Bone marrow (tissue), 2 donors: ENCODE measurements at regions not wholly inside any gene's neighbourhood (a gene's known extent, or its start where the extent isn't known, plus 50 kb on each side); places are given as distances from the start of the nearest gene placed in this dataset.
"Not testable (repeated sequence)": the region's sequence is repeated elsewhere in the genome, so short reads cannot be mapped to it uniquely, and the experiment has no call there.

ENCODE experiments used
- DNase-seq, 2 donors: peaks; one replicate each; lab custom pipeline; 2025; lab: John Stamatoyannopoulos, UW

DNA sequence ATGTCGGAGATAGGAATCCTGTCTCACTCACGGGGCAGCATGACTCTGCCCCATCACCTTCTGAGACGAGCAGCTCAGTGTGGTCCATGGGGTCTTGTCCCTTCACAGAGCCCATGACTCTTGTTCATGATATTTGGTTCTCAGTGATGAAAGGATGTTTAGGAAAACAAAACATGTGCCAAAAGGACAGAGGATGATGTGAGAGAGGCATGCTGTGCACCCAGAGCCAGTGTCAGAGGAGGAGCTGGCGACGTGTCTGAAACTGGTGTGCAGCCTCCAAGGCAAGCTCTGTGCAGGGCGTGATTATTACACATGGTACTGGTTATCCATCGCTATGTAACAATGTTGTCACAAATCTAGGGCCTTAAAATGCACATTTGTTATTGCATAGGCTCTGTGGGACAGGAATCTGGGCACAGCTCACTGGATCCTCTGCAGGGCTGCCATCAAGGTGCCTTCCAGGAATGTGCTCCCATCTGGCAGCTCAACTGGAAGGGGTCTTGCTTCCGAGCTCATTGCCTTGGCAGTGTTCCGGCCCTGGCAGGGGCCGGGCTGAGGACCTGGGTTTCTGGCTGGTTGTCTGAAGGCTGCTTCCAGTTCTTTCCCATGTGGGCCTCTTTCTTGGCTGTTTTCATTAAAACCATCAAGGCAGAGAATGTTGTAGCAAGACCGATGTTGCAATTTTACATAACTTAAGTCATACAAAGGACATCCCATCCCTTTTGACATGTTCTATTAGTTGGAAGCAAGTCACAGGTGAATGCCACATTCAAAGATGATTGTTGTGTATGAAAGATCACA is 175.4 kb downstream of the ERMARD start:
- DNase-seq = no peak

DNA sequence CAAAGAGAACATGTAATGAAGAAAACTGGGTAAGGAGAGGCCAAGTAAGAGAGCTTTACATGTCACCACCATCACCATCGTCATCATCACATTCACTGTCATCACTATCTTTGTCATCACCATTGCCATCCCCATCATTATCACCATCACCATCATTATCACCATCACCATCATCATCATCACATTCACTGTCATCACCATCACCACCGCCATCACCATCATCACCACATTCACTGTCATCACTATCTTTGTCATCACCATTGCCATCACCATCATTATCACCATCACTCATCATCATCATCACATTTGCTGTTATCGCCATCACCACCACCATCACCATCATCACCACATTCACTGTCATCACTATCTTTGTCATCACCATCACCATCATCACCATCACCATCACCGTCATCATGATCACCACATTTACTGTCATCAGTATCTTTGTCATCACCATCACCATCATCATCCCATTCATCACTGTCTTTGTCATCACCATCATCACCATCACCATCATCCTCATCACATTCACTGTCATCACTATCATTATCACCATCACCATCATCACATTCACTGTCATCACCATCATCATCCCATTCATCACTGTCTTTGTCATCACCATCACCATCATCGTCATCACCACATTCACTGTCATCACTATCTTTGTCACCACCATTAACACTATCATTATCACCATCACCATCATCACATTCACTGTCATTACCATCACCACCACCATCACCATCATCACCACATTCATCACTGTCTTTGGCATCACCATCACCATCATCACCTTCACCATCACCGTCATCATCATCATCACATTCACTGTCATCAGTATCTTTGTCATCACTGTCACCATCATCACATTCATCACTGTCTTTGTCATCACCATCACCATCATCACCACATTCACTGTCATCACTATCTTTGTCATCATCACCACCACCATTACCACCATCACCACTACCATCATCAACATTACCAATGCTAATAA is 172.3 kb downstream of the ERMARD start:
- DNase-seq = no peak

DNA sequence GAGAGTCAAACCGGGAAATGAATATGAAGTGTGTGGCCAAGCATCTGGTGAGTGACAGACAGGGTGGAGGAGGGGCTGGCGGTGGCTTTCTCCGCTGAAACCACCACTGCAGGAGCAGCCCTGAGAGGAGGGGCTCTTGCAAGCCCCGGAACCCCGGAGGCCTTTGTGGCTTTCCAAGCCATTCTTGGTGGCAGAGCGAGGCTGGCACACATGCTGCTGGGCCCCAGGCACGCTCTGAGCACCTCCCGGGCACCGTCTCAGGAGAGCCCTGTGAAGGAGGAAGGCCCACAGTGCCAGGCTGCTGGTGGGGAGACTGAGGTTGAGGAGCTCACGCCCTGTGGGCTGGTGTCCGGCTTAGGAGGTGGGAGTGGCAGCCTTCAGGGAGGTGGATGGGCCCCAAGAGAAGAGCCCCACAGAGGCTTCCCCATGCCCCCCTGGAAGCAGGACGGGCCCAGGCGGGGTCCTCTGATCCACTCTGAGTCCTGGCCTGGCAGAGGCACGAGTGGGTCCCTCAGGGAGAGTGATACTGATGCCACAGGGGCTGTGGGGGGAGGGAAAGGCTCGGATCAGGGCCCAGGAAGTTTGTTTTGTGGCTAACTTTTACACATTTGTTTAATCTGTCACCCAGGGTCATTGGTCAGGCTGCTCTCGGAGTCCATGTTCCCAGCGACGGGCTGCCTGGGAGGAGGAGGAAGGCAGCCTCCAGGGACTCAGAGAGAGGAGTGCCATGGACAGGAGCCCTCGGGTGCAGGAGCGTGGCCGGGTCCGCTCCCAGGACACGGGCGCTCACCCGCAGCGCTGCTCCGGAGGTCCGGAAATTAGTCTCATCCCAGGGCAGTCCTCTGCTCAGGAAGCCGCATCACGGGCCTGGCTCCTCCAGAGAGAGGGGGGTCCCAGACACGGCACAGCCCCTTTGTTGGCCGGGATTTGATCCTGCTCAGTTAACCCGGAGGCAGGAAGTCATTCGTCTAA is 170.7 kb downstream of the ERMARD start:
- no peak for DNase-seq

DNA sequence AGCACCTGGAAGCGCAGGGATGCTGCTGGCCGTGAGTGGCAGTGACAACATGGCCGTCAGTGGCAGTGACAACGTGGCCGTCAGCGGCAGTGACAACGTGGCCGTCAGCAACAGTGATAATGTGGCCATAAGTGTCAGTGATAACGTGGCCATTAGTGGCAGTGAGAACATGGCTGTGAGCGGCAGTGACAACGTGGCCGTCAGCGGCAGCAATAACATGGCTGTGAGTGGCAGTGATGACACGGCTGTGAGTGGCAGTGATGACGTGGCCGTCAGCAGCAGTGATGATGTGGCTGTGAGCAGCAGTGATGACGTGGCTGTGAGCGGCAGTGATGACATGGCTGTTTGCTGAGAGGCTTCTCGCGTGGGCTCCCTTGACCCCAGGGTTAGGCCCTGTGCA is 169.8 kb downstream of the ERMARD start:
- no peak for DNase-seq

DNA sequence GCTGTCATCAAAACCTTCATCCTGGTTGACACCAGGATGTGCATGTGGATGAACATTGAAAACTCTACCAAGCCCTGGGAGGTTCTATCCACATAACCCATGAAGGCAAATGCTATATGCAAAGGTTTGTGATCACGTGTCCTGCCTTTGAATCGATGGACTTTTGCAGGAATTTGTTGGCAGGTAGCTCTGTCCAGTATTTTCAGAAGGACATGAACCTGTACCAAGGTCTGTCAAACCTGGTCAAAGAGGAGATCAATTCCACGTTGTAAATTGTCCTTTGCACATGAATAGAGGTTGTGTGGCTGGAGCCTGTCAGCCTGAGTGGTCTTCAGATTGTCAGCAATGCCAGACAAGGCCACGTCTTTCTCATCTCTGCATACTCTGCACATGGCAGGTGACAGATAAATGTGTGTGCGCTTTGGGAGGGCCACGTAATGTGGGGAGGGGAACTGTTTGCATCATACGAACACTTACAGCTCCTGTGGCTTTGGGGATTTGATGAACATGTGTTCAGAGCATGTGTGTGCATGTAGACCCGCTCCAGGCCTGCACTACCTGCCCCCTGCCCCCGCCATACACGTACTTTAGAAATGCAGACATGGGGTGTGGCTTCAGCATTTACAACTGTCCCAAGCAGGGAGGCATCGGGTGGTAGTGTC is 169.1 kb downstream of the ERMARD start:
- DNase-seq = no peak

DNA sequence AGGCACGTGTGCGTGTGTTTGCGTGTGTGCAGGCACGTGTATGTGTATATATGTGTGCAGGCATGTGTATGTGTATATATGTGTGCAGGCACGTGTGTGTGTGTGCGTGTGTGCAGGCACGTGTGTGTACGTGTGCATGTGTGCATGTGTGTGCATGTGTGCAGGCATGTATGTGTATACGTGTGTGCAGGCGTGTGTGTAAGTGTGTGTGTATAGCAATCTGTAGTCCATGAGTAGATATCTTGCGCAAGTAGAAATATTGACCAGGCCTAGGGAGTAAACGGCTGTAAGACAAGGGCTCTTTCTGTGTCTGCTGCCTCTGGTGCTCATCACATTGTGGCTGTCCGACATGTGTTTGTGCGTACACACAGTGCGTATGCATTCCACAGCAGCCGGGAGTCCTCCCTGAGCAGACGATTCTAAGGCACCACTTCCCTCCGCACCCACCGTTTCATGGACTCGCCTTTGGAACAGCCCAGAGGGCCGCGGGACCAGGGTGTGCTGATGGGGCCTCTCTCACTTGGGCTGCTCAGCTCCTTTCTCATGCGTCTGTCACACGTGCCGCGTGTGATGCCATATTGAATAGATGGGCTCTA is 167.6 kb downstream of the ERMARD start:
- DNase-seq = no peak

DNA sequence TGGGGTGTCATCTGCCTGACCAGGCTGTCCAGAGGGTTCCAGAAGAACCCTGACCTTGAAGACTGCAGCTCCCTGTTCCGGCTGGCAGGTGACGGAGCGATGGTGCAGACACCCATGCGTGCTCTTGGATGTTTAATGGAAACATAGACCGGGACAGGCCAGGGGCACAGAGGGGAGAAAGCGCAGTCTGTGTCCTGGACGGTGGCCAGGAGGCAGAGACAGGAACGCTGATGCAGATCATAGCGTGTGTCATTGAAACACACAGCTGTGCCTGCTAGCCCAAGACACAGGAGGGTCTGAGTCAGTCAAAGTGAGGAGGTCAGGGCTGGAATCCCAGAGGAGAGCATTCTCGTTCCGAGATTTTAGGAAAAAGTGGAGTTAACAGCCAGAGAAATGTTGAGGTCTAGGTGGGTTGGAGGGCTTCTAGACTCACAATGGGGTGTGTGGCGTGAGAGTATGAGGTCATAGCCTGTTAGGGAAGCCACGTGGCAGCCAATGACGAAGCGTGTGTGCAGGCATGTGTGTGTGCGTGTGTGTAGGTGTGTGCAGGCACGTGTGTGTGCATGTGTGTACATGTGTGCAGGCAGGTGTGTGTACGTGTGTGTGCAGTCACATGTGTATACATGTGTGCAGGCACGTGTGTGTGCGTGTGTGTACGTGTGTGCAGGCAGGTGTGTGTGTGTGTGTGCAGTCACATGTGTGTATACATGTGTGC is 167.0 kb downstream of the ERMARD start:
- DNase-seq = no peak

DNA sequence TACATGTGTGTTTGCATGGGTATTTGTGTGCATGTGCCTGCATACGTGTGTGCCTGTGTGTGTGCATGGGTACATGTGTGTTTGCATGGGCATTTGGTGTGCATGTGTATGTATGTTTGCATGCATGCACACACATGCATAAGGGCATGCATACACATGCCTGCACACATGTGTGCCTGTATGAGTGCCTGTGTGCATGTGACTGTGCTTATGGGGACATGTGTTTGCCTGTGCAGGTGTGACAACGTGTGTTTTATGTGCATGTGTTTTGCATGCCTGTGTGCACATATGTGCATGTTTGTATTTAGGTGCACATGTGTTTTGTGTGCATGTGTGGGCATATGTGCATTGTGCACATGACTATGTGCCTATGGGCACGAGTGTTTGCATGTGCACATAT is 165.7 kb downstream of the ERMARD start:
- no peak for DNase-seq

DNA sequence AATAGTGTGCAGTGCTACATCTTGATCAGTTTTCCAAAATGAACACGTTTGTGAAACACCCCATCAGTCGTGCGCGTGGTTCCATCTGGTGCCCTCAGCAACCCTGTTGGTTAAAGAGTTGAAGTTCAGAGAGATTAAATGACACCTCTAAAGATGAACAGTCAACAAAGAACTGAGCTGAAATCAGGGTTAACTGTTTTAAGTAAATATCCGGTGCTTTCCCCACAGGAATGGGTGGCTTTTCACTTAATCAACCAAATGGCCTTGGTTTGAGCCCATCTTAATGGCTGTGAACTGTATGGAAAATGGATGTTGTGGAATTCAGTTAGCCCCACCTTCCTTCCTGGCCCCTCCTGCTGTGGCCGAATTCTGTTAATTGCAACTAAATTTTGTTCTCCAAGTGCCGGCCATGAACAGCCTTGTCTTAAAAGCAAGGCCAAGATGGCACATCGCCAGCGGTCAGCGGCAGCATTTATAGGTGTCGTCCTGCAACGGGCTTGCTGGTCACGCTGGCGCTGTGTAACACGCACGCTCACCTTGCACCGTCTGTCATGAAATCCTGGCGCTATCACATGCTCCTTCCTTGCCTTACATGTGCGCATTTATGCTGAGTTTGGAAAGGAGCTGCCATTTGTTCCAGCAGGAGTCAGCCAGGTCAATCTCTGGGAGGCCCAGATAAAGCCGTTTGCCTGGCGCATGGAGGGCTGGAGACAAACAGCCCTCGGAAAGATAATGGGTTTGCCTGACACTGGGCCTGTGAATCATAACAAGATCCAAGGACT is 164.5 kb downstream of the ERMARD start:
- DNase-seq = no peak

DNA sequence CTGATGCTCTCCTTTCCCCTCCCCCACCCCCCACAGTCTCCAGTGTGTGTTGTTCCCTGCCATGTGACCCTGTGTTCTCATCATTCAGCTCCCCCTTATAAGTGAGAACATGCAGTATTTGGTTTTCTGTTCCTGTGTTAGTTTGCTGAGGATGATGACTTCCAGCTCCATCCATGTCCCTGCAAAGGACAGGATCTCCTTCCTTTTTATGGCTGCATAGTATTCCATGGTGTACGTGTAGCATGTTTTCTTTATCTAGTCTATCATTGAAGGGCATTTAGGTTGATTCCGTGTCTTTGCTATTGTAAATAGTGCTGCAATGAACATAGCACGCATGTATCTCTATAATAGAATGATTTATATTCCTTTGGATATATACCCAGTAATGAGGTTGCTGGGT is 162.3 kb downstream of the ERMARD start:
- DNase-seq = not testable (repeated sequence)

DNA sequence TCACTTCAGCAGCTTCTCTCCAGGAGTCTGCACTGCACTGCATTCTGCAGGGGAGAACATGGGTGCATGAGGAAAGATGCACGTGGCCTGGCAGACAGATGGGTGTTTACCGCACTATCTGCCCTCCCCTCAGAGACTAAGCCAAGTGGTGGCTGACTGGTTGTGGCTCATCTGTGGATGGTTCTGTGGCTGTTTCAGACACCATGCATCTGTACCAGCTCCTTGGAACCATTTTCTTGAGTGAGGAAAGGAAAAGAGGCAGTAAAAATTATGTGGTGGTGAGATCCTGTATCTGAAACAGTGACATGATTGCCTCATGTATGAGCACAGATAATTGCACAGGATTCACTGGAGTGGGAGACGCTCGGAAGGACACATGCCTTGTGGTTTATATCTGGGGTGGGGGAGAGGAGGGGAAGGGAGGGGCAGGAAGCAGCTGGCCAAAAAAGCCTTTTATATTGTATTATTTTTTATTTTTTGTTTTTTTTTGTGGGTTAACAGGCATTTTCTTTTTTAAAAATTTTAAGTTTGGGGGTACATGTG is 161.7 kb downstream of the ERMARD start:
- DNase-seq = no peak

DNA sequence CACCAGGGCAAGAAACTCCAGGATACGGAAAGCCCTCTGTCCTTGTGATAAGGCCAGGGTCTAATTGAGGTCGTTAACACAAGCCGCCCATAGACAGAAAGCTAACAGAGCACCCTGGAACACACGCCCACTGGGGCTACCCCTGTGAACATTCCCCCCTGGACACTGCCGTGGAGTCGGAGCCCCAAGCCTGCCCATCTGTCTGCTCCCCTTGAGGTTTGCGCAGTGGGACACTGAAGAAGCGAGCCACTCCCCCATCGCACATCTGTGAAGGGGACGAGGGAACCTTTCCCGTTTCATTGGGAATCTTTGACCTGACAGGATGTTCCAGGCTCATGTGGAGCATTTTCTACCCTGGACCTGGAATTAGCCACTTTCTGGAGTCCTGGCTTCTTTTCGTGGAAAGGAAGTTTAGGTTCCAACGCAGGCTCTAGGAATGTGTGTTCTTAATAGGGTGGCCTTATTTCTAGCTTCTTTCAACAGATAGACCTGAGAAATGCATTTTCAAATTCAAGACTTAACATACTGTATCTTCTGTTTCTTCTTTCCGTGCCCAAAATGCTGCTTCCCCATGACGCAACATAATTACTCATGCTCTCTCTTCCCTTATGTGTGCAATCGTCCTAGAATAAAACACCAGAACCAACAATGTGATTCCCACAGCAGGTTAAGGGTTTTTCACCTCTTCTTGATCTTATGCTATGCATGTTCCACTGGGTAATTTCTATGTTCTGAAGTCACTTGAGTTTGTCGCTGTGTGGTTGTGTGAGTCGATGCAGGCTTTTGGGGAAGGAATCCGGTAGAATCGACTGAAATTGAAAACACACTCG is 161.1 kb downstream of the ERMARD start:
- no peak for DNase-seq

DNA sequence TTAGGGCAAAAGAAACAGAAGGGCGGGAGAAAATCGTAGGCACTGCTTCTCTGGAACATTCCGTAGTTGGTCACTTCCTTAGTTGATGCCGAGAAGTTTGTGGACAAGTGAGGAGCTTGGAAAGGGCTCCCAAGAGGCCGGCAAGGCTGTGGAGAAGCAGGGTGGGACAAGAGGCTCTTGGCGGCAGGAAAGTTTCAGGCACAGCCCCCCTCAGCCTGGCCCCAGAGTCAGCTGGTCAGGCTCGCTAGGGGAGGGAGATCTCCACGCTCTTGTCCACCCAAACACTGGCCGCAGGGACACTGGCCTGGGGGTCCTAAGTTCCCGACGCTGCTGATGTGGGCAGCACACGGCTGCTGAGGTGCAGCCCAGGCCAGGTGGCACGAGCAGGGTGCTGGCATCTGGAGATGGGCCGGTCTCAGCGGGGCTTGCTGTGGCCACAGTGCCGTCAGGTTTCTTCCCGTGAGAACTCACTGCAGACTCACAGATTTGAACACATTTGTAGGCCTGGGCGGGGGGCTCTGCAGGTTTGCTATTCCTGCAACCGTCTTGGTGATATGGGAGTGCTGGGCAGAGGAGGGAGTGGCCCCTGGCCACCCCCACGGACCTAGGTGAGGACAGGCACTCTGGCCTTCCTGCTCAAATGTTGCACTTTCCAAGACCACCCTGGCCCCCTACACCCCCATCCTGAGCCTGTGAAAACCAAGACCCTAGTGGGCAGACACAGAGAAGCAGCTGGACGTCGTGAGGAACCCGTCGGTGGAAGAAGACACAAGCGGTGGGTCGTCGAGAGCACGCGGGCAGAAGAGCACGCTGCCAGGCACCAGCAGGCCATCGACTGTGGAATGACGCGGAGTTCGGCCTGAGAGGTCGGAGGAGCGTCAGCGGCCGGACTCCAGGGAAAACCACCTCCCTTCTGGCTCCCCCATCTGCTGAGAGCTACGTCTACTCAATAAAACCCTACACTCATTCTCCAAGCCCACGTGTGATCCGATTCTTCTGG is 160.1 kb downstream of the ERMARD start:
- DNase-seq = no peak

DNA sequence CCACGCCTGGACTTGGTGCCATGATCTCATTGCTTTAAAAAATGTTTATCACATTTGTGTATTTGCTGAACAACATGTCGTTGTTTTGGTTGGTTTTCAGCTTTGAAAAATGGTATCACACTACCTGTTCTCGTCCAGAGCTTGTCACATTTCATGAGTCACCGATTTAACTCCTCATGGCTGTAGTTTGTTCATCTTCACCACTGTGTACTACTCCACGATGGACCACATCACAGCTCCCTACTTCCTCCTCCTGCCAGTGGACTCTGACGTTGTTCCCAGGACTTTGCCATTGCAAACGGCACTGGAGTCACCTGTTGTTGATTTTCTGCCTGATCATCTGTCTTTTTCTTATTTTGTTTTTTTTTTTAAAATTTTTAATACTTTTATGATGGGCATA is 157.7 kb downstream of the ERMARD start:
- DNase-seq = no peak

DNA sequence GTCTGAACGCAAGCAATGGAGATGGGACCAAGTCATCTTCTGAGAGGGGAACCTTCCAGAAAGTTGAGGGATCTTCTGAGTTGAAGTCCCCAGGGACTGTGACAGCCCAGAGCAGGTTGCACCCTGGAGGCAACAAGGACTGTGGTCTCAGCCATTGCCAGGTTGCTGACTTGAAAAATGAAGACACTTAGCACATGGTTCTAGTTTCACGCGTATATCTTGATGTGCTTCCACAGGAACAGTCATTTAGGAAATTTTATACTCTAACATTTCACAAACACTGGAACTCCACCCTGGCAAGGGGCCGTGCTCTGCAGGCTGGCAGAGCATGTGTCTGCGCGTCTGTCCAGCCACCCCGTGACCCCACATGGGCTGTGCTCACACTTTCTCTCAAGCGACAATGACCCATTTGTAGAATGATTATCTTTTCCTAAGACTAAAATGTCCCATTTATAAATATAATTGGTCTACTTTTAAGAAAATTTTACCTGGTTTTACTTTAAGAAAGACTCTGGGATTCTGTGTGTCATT is 157.0 kb downstream of the ERMARD start:
- DNase-seq = no peak

DNA sequence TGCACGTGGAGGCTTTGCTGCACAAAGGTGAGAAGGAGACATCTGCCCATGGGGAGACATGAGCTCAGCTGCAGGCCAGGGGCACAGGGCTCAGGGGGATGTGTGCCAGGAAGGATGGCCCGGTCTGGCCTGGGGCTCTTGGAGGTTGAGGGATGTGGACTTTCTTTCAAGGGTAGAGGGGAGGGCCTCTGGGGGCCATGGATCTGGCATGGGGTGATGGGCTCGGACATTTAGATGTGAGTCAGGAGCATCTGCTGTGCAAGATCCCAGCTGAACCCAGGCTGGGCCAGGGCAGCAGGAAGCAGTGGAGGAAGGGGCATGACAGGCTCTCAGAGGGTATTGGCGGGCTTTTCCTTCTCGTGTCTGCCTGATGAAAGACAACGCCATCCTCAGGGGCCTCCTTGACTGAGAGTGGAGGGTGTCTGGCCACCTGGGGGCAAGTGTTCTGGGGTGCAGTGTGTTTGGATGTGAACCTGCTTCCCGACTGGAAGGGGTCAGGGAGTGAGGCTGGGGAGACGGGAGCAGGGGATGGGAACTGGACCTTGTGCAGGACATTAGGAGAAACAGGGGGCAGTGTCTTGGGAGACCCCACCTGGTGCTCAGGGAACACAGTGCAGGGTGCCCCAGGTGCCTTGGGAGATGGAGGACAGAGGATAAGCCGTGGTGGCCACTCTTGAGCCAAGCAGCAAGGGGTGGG is 156.1 kb downstream of the ERMARD start:
- DNase-seq = no peak
